GM18951 (cell line): ENCODE measurements at regions not wholly inside any gene's neighbourhood (a gene's known extent, or its start where the extent isn't known, plus 50 kb on each side); places are given as distances from the start of the nearest gene placed in this dataset.

Source experiments
- POLR2A ChIP-seq: IDR thresholded peaks from 4 replicates; pipeline ENCODE4 v1.6.1; 2011; ENCODE audit warnings: mild to moderate bottlenecking; ENCODE audit not compliant: insufficient read length, insufficient read depth; ENCODE audit errors: extremely low read depth
- in situ Hi-C: fragments of 300-500 bp; cut with MboI; formaldehyde crosslinking; loops from one replicate; pipeline ENCODE4 v1.12.0; 2022; ENCODE audit warnings: low sequenced_read_pairs, mixed read lengths, inconsistent platforms; ENCODE audit not compliant: unreplicated experiment

DNA sequence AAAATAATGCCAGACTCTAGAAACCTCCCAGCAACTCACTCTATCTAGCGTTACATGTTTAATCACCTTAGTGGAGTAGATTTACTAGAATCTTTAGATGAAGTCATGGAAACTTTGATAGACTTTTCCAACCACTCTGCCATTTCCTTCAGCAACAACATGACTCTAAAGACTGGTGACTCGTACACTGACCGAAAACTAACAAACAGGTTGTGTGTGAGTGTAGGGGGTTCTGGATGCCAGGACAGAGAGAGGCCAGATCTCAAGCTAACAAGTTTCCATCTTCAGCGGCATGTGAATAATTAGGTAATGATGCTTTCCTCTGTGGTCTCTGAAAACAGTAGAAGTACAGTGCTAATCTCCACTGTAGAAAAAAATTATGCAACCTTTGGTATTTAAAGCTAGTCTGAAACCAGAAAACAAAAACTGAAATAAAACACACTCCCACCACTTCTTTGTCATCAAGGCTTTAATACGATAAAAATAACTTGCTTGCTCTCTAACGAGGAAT lies 286.4 kb downstream of the PRDM5 start:
- in situ Hi-C loops: no loop called here
- no peak for TF ChIP-seq POLR2A

DNA sequence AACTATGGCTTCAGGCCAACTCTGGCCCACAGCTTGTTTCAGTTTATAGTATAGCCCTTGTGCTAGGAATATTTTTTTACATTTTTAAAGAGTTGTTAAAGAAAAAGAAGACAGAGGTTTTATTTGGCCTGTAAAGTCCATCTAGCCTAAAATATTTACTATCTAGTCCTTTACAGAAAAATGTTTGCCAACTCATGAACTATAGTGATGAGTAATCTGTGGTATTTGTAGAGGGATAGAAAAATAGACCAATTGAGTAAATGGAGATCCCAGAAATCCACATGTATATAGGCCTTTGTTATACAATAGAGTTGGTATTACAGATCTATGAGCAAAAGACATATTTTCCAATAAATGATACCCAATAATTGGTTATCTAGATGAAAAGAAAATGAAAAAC lies 288.7 kb downstream of the PRDM5 start:
- in situ Hi-C loops: no loop called here
- TF ChIP-seq POLR2A: no peak

DNA sequence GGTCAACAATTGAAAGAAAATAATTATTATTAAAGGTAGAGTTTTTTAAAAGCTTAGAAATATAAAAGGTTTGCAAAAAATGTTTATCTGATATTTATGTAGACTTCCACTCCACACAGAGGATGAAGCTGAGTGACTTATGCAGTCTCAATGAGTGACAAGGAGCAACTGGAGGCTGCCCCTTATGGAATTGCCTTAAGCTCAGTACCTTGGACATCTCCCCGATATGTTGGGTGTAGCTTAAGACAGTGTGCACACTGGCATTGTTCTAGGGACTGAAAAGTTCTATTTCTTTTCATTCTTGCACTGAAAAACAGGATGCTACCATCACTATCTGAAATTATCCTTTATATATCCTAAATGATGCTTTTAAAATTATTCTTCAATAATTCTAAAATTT lies 292.1 kb downstream of the PRDM5 start:
- TF ChIP-seq POLR2A: no peak
- in situ Hi-C loops: no loop called here

DNA sequence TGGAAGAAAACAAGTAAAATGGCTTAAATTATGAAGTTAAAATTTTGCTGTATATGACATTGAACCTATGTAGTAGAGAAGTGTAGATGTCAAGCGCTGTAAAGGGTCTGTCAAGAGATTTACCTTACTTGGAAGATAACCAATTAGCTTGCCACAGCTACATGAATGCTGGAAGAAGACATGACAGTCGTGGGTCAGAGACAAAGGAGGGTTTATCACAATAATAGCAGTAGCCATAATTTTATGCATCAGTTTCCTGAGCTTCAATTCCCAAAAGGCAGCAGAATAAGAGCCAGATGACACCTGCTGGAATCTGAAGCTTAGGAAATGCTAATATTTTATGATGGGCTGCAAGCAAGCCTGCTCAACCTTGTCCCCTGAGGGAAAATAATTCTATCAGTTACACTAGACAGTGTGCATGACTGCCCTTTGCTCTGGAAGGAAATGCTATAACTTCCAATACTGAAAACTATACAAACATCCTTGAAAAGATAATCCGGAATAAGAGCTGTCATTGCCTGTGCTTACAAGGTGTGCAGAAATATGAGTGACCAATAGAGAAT lies 292.9 kb downstream of the PRDM5 start:
- in situ Hi-C loops: no loop called here
- no peak for TF ChIP-seq POLR2A

DNA sequence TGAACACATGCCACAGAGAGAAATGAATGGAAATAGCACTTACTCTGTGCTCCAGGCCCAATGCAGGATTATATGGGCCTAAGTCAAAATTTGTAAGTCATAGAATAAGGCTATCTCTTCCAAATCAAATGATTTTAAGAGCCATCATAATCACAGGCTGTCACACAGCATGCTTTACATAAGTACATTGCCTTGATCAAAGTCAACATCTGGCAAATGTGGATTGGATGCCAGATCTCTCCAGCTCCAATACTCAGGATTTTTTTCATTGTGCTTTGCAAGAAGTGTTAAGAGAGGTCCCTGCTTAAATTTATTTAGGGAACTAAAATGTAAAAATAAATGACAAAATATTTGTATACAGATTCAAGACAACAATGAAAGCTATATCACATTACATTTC lies 299.9 kb downstream of the PRDM5 start:
- no peak for TF ChIP-seq POLR2A
- in situ Hi-C loops: no loop called here

DNA sequence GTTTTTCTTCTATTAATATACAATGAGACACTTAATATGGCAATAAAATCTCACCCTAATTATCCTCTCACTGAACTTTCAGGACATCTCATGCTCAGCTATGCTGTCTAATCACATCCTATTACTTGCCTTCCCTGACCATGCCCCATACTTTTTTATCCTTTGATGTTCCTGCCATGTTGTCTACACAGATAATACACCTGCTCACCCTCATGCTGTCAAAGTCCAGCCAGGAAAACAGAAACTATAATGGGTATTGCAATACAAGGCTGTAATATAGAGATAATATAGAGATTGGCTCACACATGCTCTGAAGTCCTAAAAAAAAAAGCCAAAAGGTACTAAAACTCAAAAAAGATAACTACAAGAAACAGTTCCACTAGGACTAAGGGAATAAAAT lies 305.4 kb downstream of the PRDM5 start:
- no peak for TF ChIP-seq POLR2A
- in situ Hi-C loops: no loop called here

DNA sequence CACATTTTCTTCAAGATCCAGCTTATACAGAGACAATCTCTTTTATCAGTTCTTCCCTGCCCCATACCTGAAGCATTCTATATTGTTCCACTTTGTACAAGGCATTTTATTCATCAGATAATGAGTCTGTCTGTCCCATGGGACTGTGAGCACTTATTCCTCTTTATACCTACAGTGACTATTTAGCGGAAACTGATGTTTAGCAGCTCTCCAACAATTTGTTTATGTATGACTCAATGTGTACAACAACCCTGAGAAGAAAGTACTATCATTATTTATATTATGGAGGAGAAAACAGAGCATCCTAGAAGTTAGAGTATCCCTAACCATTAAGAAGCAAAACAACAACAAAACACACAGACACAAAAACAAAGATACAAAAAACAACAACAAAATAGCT lies 306.5 kb downstream of the PRDM5 start:
- no peak for TF ChIP-seq POLR2A
- in situ Hi-C loops: no loop called here

DNA sequence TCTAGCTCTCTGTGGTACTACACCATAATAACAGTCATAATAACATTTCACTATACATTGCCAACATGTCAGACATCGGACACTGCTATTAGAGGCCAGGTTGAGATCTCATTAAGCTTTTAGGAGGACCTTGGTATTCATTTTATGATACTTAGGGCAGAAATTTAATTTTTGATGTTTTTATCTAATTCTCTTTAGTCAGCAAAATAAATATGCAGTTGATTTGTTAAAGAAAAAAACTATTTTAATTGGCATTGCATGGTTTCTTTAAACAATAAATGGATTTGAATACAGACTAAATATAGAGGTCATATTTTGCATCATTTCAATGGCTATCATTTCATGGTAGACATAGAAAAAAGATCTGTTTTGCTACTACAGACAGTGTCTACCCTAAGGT lies 308.7 kb downstream of the PRDM5 start:
- no peak for TF ChIP-seq POLR2A
- in situ Hi-C loops: no loop called here

DNA sequence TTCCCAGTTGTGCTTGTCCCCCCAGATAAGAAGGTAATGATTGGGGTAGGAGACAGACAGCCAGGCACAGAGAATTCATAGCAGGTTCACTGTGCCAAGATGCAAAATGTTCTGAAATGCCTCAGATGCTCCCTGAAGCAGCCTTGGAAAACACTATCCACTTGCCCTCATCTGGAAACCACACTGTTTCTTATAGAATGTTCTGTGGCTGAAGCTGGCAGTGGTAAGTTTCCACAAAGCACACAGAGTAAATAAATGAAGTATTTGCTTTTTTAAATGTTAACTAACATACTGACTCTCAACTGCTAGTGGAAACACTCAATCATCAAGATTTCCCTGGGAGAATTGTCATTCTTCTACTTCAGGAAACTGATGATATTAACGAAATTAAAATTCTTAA lies 311.4 kb downstream of the PRDM5 start:
- no peak for TF ChIP-seq POLR2A
- in situ Hi-C loops: no loop called here

DNA sequence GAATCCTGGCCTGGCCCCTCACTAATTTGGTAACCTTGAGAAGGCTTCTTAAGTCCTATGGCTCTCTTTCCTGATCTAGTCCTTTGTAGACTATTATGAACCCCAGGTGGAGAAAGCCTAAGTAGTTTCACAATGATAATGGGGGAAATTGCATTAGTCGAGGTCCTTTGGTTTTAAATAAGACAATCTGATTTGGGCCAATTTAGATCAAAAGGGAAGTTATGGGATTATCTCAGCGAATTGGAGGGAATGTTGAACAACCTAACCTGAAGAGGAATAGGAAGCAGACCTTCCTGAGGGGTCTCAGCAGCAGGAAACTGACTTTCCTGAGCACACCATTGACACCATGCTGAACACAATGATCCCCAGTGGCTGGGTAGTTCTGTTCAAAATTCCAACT lies 331.5 kb downstream of the PRDM5 start:
- no peak for TF ChIP-seq POLR2A
- in situ Hi-C loops: no loop called here

DNA sequence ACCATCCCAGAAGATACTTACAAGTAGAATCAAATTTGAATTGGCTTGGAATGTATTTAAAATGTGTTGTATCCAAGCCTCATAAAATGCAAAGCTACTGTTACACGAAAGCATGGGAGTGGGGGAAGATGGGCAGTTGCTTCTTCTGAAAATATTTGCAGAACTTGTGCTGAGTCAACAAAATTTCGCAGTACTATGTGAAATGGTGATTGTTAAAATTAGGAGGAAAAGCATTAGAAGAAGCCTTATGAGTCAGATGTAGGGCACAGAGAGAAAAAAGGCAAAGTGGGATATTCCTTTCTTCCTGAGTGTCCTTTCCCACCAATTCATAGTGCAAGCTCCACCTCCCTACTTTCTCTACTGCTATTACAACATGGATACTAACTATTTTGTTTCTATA lies 332.7 kb downstream of the PRDM5 start:
- no peak for TF ChIP-seq POLR2A
- in situ Hi-C loops: no loop called here

DNA sequence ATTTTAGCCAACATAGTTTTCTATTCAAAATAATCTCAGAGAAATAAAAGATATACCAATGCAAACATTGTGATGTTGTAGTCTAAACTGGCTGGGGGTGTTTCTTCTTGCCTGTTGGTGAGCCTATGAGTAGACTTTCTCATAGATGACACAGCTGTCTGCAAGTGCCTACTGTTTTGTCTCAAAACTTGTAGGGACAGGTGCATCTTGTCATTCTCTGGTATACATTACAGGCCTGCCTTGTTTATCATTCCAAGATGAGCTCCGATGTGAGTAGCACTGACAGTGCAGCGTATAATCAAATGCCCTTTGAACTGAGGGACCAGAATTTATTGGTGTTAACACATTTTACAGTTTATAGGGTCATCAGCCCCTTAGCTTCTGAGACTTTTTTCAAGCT lies 353.8 kb downstream of the PRDM5 start:
- in situ Hi-C loops: no loop called here
- no peak for TF ChIP-seq POLR2A

DNA sequence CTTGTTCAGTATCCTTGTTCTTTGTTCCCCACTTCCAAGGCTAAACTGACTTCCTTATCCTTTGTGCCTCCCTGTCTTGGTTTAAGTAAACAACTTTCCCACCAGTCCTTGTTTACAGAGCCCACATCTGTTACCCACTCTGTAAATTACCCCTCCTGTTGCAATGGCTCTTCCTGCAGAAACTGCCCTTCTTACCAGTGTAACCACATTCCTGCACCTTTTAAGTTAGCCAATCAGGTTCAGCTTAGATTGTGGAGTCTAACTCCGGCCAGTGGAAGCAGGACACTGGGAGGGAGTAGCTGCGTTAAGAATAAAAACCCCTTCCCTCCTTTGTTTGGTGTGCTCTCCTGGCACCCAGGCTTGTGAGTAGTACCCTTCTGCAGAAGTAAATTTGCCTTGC lies 360.9 kb downstream of the PRDM5 start:
- no peak for TF ChIP-seq POLR2A
- in situ Hi-C loops: no loop called here

DNA sequence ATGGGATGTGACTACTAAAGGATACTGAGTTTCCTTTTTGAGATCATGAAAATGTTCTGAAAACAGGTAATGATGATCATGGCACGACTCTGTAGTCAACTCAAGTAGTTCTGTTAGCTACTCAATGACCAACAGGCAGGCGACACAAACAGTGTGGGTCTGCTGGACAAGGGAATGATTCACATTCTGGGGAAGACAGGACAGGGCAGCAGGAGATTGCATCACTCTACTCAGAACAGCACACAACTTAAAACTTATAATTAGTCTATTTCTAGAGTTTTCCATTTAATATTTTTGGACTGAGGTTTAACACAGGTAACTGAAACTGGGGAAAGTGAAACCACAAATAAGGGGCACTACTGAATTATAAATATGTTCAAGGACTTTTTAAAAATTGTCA lies 365.2 kb downstream of the PRDM5 start:
- in situ Hi-C loops: no loop called here
- TF ChIP-seq POLR2A: no peak

DNA sequence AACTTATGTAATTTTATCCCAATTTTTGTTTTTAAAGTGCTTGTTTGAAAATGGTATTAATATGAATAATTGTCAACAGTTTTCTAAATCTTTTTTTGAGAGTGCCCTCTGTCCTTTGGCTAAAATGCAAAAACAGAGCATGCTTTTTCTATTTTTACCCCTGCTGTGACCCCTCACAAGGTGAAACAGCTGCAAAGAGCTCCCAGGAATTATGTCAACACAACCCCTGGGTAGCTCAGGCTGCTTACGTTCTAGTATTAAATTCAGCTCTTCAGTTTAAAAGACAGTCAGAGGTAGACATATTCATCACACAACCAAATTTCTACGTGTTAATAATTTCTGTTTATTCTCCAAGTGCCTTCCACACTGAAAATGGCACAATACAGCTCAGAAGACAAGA lies 367.5 kb downstream of the PRDM5 start:
- no peak for TF ChIP-seq POLR2A
- in situ Hi-C loops: no loop called here
